Panc1 (cell line): ENCODE measurements at regions not wholly inside any gene's neighbourhood (a gene's known extent, or its start where the extent isn't known, plus 50 kb on each side); places are given as distances from the start of the nearest gene placed in this dataset.

ENCODE experiments used
- ATAC-seq: fragments of 200-7000 bp; cut with Tn5 transposase; 2 replicates; pipeline ENCODE4 v1.9.1; 2020; ENCODE audit warnings: mild to moderate bottlenecking, moderate library complexity
- BruUV-seq: library from RNA; stranded (reverse); fragments of 400-500 nt; replicated peaks from 2 replicates; lab custom pipeline; 2021; lab: Mats Ljungman, UMichigan
- CTCF ChIA-PET: fragments of 300-600 bp; sonication (Branson Sonifier 250); formaldehyde crosslinking; loops from one replicate; lab custom pipeline; 2022; ENCODE audit warnings: antibody characterized with exemption; lab: Charles Lee
- POLR2A ChIA-PET: fragments of 300-600 bp; sonication (Branson Sonifier 250); formaldehyde crosslinking; loops from one replicate; lab custom pipeline; 2022; ENCODE audit warnings: antibody characterized with exemption; lab: Charles Lee
- DNase-seq: peaks from one replicate; pipeline ENCODE4 v3.0.0-alpha.2; 2010; ENCODE audit warnings: low read depth, low spot score
- H3K27ac ChIP-seq: 2 replicates; pipeline ENCODE4 v1.5.1; 2011; ENCODE audit warnings: mild to moderate bottlenecking, low read length, inconsistent platforms
- H3K27me3 ChIP-seq: fragments of 200-500 bp; sonication (Bioruptor generic); 2 replicates; pipeline ENCODE4 v1.6.0; 2014; ENCODE audit warnings: low read length, inconsistent platforms; ENCODE audit not compliant: control insufficient read depth, insufficient read depth
- H3K36me3 ChIP-seq: fragments of 200-500 bp; sonication (Bioruptor generic); 2 replicates; pipeline ENCODE4 v1.5.1; 2014; ENCODE audit warnings: inconsistent platforms, mild to moderate bottlenecking, low read length, moderate library complexity; ENCODE audit not compliant: control insufficient read depth, insufficient read depth
- H3K4me1 ChIP-seq: 2 replicates; pipeline ENCODE4 v1.5.1; 2011; ENCODE audit warnings: inconsistent platforms, mild to moderate bottlenecking, low read length, moderate library complexity; ENCODE audit not compliant: control insufficient read depth, insufficient read depth
- H3K4me3 ChIP-seq, 2 experiments: 2 replicates each; pipeline ENCODE4 v1.5.1; 2011 to 2012; ENCODE audit warnings: low read depth in 2 of 2, low read length in 2 of 2, mild to moderate bottlenecking in 2 of 2, inconsistent platforms in 1 of 2, moderate library complexity in 1 of 2
- H3K9me3 ChIP-seq: fragments of 200-500 bp; sonication (Bioruptor generic); 2 replicates; pipeline ENCODE4 v1.5.1; 2014; ENCODE audit warnings: low read depth, mild to moderate bottlenecking, inconsistent platforms, low read length, moderate library complexity; ENCODE audit not compliant: control insufficient read depth, insufficient read depth
- CTCF ChIP-seq: fragments of 450-650 bp; IDR thresholded peaks from 2 replicates; pipeline ENCODE4 v1.5.1; 2017; ENCODE audit warnings: mild to moderate bottlenecking
- POLR2AphosphoS5 ChIP-seq: IDR thresholded peaks from 2 replicates; pipeline ENCODE4 v1.6.1; 2012; ENCODE audit warnings: mild to moderate bottlenecking, low read depth, low read length, moderate library complexity
- REST ChIP-seq, 2 experiments: IDR thresholded peaks; 2 replicates each; pipeline ENCODE4 v1.6.1; 2011 to 2012; ENCODE audit warnings: low read depth in 2 of 2, control low read depth in 1 of 2, low read length in 1 of 2, mild to moderate bottlenecking in 1 of 2, moderate library complexity in 1 of 2; ENCODE audit not compliant: insufficient read depth in 1 of 2
- SIN3A ChIP-seq: IDR thresholded peaks from 2 replicates; pipeline ENCODE4 v1.6.1; 2012; ENCODE audit warnings: low read depth, mild to moderate bottlenecking, low read length, moderate library complexity, borderline replicate concordance; ENCODE audit not compliant: insufficient read depth
- TCF7L2 ChIP-seq: IDR thresholded peaks from 2 replicates; pipeline ENCODE4 v1.6.1; 2011; ENCODE audit warnings: mild to moderate bottlenecking, low read depth, low read length, inconsistent platforms
- in situ Hi-C: cut with HindIII; loops from 2 replicates; pipeline ENCODE4 v1.10.0; 2016; ENCODE audit warnings: low sequenced_read_pairs, low pct_unique_long_range_greater_than_20kb
- intact Hi-C: fragments of 100-400 bp; cut with micrococcal nuclease; formaldehyde crosslinking; loops from one replicate; pipeline ENCODE4 v1.10.0; 2022; ENCODE audit not compliant: unreplicated experiment

- in situ Hi-C loops (no loop called here), intact Hi-C loops (no loop called here)
- DNase-seq (no peak), ATAC-seq (no peak)
- H3K36me3 ChIP-seq = no peaks in the 10 kb centered on the region
- ChIA-PET CTCF (no interaction called here), POLR2A (no interaction called here)
- no peak for TF ChIP-seq POLR2AphosphoS5
- TF ChIP-seq CTCF = no peak
- TF ChIP-seq TCF7L2 = no peak
- TF ChIP-seq REST (IDR thresholded peaks at IDR 0.05; ENCODE audit: insufficient read depth in 1 of 2, low read depth in 2 of 2, low read length in 1 of 2) = no peak
- no peak for TF ChIP-seq SIN3A
- BruUV-seq = no TSS peak
- H3K9me3 ChIP-seq = no peaks in the 10 kb centered on the region
- no peak overlapping the region for H3K4me3 ChIP-seq
- H3K4me1 ChIP-seq = no peaks in the 10 kb centered on the region
- no peak overlapping the region for H3K27ac ChIP-seq
- H3K27me3 ChIP-seq = no peaks in the 10 kb centered on the region
These were observed 145.7 kb upstream of the NUDT6 start for GRCh38 chr4:123068081-123068480.

GRCh38 chr4:123072060-123072459 is 149.7 kb upstream of the NUDT6 start:
- no peak for TF ChIP-seq SIN3A
- no peak for TF ChIP-seq POLR2AphosphoS5
- TF ChIP-seq TCF7L2 = no peak
- no peak for TF ChIP-seq CTCF
- no peak for TF ChIP-seq REST (IDR thresholded peaks at IDR 0.05; ENCODE audit: insufficient read depth in 1 of 2, low read depth in 2 of 2, low read length in 1 of 2)
- Histone ChIP-seq H3K36me3 (no peaks in the 10 kb centered on the region), H3K27ac (no peak overlapping the region), H3K27me3 (no peaks in the 10 kb centered on the region), H3K4me1 (no peaks in the 10 kb centered on the region), H3K9me3 (no peaks in the 10 kb centered on the region), H3K4me3 (no peak overlapping the region)
- ATAC-seq = no peak
- no TSS peak for BruUV-seq
- ChIA-PET POLR2A (no interaction called here), CTCF (no interaction called here)
- no peak for DNase-seq
- in situ Hi-C loops (no loop called here), intact Hi-C loops (no loop called here)
